Skin of body (tissue), 1 donor: ENCODE measurements at regions not wholly inside any gene's neighbourhood (a gene's known extent, or its start where the extent isn't known, plus 50 kb on each side); places are given as distances from the start of the nearest gene placed in this dataset.

Experiments used
- DNase-seq: peaks from one replicate; lab custom pipeline; 2025; lab: John Stamatoyannopoulos, UW

- peak; percentile 19 for DNase-seq
Observed at GRCh38 chr3:40593351-40593750, 68.6 kb downstream of the ZNF621 start.

- no peak for DNase-seq
Observed at GRCh38 chr3:40597441-40597840, 72.7 kb downstream of the ZNF621 start.

GRCh38 chr3:40598338-40598737 lies 73.6 kb downstream of the ZNF621 start:
- DNase-seq: no peak

- DNase-seq: no peak
Observed at GRCh38 chr3:40598962-40599361, 74.2 kb downstream of the ZNF621 start.

- DNase-seq: no peak
Observed at GRCh38 chr3:40602778-40603385, 78.1 kb downstream of the ZNF621 start.

GRCh38 chr3:40605960-40606359 lies 81.2 kb downstream of the ZNF621 start:
- DNase-seq: no peak

GRCh38 chr3:40608091-40608490 lies 83.3 kb downstream of the ZNF621 start:
- no peak for DNase-seq

- no peak for DNase-seq
Observed at GRCh38 chr3:40613306-40613705, 88.5 kb downstream of the ZNF621 start.

GRCh38 chr3:40615110-40615915 lies 90.6 kb downstream of the ZNF621 start:
- no peak for DNase-seq

GRCh38 chr3:40615918-40616819 lies 91.4 kb downstream of the ZNF621 start:
- DNase-seq: no peak

- no peak for DNase-seq
Observed at GRCh38 chr3:40617084-40617483, 92.3 kb downstream of the ZNF621 start.

GRCh38 chr3:40618158-40618557 lies 93.4 kb downstream of the ZNF621 start:
- no peak for DNase-seq

- no peak for DNase-seq
Observed at GRCh38 chr3:40620151-40620550, 95.4 kb downstream of the ZNF621 start.

GRCh38 chr3:40621252-40621651 lies 96.5 kb downstream of the ZNF621 start:
- no peak for DNase-seq

GRCh38 chr3:40623567-40623966 lies 98.8 kb downstream of the ZNF621 start:
- DNase-seq: no peak

GRCh38 chr3:40624189-40624769 lies 99.5 kb downstream of the ZNF621 start:
- DNase-seq: no peak

- DNase-seq: no peak
Observed at GRCh38 chr3:40627095-40627494, 102.3 kb downstream of the ZNF621 start.

- no peak for DNase-seq
Observed at GRCh38 chr3:40628984-40629383, 104.2 kb downstream of the ZNF621 start.

GRCh38 chr3:40631341-40631995 lies 106.7 kb downstream of the ZNF621 start:
- DNase-seq: no peak

GRCh38 chr3:40637906-40638305 lies 113.1 kb downstream of the ZNF621 start:
- DNase-seq: no peak

GRCh38 chr3:40639006-40639405 lies 114.2 kb downstream of the ZNF621 start:
- DNase-seq: no peak
